BLaER1 treated with 17β-estradiol and CSF1 and Interleukin-3, amounts not matched to agents 10 nM and 100 nM (cell line): ENCODE measurements at regions not wholly inside any gene's neighbourhood (a gene's known extent, or its start where the extent isn't known, plus 50 kb on each side); places are given as distances from the start of the nearest gene placed in this dataset.
"Not testable (repeated sequence)": the region's sequence is repeated elsewhere in the genome, so short reads cannot be mapped to it uniquely, and the experiment has no call there.

Experiments
- H3K27ac ChIP-seq, 11 experiments: shearing (Covaris generic); formaldehyde crosslinking; 2 replicates each; pipeline ENCODE4 v1.8.1; 2022
- H3K27me3 ChIP-seq, 11 experiments: shearing (Covaris generic); formaldehyde crosslinking; 2 replicates each; pipeline ENCODE4 v1.8.1; 2022
- H3K36me3 ChIP-seq, 11 experiments: shearing (Covaris generic); formaldehyde crosslinking; 2 replicates each; pipeline ENCODE4 v1.8.1; 2022
- H3K4me1 ChIP-seq, 10 experiments: shearing (Covaris generic); formaldehyde crosslinking; 2 replicates each; pipeline ENCODE4 v1.8.1; 2022
- H3K4me2 ChIP-seq, 11 experiments: shearing (Covaris generic); formaldehyde crosslinking; 2 replicates each; pipeline ENCODE4 v1.8.1; 2022
- H3K4me3 ChIP-seq, 10 experiments: shearing (Covaris generic); formaldehyde crosslinking; 2 replicates each; pipeline ENCODE4 v1.8.1; 2022
- H3K9ac ChIP-seq, 11 experiments: shearing (Covaris generic); formaldehyde crosslinking; 2 replicates each; pipeline ENCODE4 v1.8.1; 2022
- H3K9me3 ChIP-seq, 11 experiments: shearing (Covaris generic); formaldehyde crosslinking; replicated peaks in 1 of 11; 2 replicates each; pipeline ENCODE4 v1.8.1; 2022
- H4K20me1 ChIP-seq, 11 experiments: shearing (Covaris generic); formaldehyde crosslinking; 2 replicates each; pipeline ENCODE4 v1.8.1; 2022
- Cebpa-rat ChIP-seq, 11 experiments: shearing (Covaris generic); IDR thresholded peaks; 2 replicates each; pipeline ENCODE4 v1.8.1; 2022

GRCh38 chr14:71395636-71396035, 488.4 kb downstream of the PCNX1 start:
- Histone ChIP-seq H3K36me3 (peaks cover 0 to 14% (median 0%) of the 10 kb centered on the region in 11 experiments; a peak in 3 of 22 replicates), H3K9ac (no peak overlapping the region), H3K9me3 (peaks cover 0 to 5% (median 0%) of the 10 kb centered on the region in 11 experiments; a peak in 3 of 22 replicates), H3K4me1 (peaks cover 11 to 50% (median 26%) of the 10 kb centered on the region in 10 experiments), H4K20me1 (peaks cover 0 to 32% (median 8%) of the 10 kb centered on the region in 11 experiments; a peak in 9 of 22 replicates), H3K27me3 (no peaks in the 10 kb centered on the region), H3K27ac (peak overlapping the region in 2 of 11 experiments; percentile 24 to 48; a peak in 2 of 22 replicates), H3K4me2 (peak overlapping the region in 2 of 11 experiments; percentile 23 to 41; a peak in 3 of 22 replicates), H3K4me3 (no peak overlapping the region)
- TF ChIP-seq Cebpa-rat (IDR thresholded peaks at IDR 0.05) = no peak

- Histone ChIP-seq H3K9me3 (peaks cover 0 to 5% (median 0%) of the 10 kb centered on the region in 11 experiments; a peak in 3 of 22 replicates), H3K4me1 (peaks cover 11 to 55% (median 29%) of the 10 kb centered on the region in 10 experiments), H3K36me3 (0 out of 22 replicates have a peak, but pooled peaks cover 0 to 12% (median 0%) of the 10 kb centered on the region in 11 experiments), H4K20me1 (peaks cover 0 to 32% (median 8%) of the 10 kb centered on the region in 11 experiments; a peak in 9 of 22 replicates), H3K27ac (peak overlapping the region in 1 of 11 experiments; percentile 48; a peak in 2 of 22 replicates), H3K9ac (no peak overlapping the region), H3K4me3 (no peak overlapping the region), H3K4me2 (peak overlapping the region in 2 of 11 experiments; percentile 7 to 41; a peak in 3 of 22 replicates), H3K27me3 (no peaks in the 10 kb centered on the region)
- no peak for TF ChIP-seq Cebpa-rat (IDR thresholded peaks at IDR 0.05)
These were observed 488.9 kb downstream of the PCNX1 start for GRCh38 chr14:71396050-71396677.

- peaks cover 0 to 3% (median 0%) of the 10 kb centered on the region in 11 experiments; a peak in 1 of 22 replicates for H3K9me3 ChIP-seq
- H3K27me3 ChIP-seq = no peaks in the 10 kb centered on the region
- H3K4me1 ChIP-seq = peaks cover 11 to 66% (median 27%) of the 10 kb centered on the region in 10 experiments
- peak overlapping the region in 3 of 11 experiments; percentile 92 to 98 (median 97); a peak in 4 of 22 replicates for H3K27ac ChIP-seq
- H3K4me2 ChIP-seq = peak overlapping the region in 2 of 11 experiments; percentile 79 to 82; a peak in 3 of 22 replicates
- peaks cover 0 to 27% (median 5%) of the 10 kb centered on the region in 11 experiments; a peak in 8 of 22 replicates for H4K20me1 ChIP-seq
- 0 out of 22 replicates have a peak overlapping the region, but pooled peaks of 1 of the 11 experiments have one; percentile 89 for H3K9ac ChIP-seq
- H3K36me3 ChIP-seq = 0 out of 22 replicates have a peak, but pooled peaks cover 0 to 7% (median 0%) of the 10 kb centered on the region in 11 experiments
- H3K4me3 ChIP-seq = no peak overlapping the region
- TF ChIP-seq Cebpa-rat (IDR thresholded peaks at IDR 0.05) = no peak
These were observed 490.1 kb downstream of the PCNX1 start for GRCh38 chr14:71397371-71397770.

GRCh38 chr14:71398450-71398849, 491.2 kb downstream of the PCNX1 start:
- Histone ChIP-seq H3K27ac (peak overlapping the region in 10 of 11 experiments; percentile 2 to 98 (median 74); a peak in 17 of 22 replicates), H3K27me3 (no peaks in the 10 kb centered on the region), H3K4me2 (peak overlapping the region in 7 of 11 experiments; percentile 15 to 89 (median 76); a peak in 12 of 22 replicates), H3K4me1 (peaks cover 11 to 77% (median 28%) of the 10 kb centered on the region in 10 experiments), H4K20me1 (peaks cover 0 to 23% (median 2%) of the 10 kb centered on the region in 11 experiments; a peak in 8 of 22 replicates), H3K9me3 (no peaks in the 10 kb centered on the region), H3K36me3 (no peaks in the 10 kb centered on the region), H3K4me3 (no peak overlapping the region), H3K9ac (peak overlapping the region in 6 of 11 experiments; percentile 32 to 89 (median 61); a peak in 9 of 22 replicates)
- no peak for TF ChIP-seq Cebpa-rat (IDR thresholded peaks at IDR 0.05)

- peak overlapping the region; percentile 32 to 90 (median 69); a peak in 20 of 22 replicates for H3K4me2 ChIP-seq
These were observed 491.8 kb downstream of the PCNX1 start for GRCh38 chr14:71399057-71399487.

GRCh38 chr14:71400871-71401321, 493.6 kb downstream of the PCNX1 start:
- no peaks in the 10 kb centered on the region for H3K27me3 ChIP-seq
- peaks cover 11 to 70% (median 28%) of the 10 kb centered on the region in 10 experiments for H3K4me1 ChIP-seq
- H3K9ac ChIP-seq = peak overlapping the region in 2 of 11 experiments; percentile 22 to 85; a peak in 2 of 22 replicates
- H4K20me1 ChIP-seq = peaks cover 0 to 18% (median 0%) of the 10 kb centered on the region in 11 experiments; a peak in 4 of 22 replicates
- peak overlapping the region in 5 of 11 experiments; percentile 19 to 90 (median 89); a peak in 8 of 22 replicates for H3K4me2 ChIP-seq
- no peak overlapping the region for H3K4me3 ChIP-seq
- H3K27ac ChIP-seq = peak overlapping the region in 4 of 11 experiments; percentile 0 to 98 (median 48); a peak in 4 of 22 replicates
- TF ChIP-seq Cebpa-rat (IDR thresholded peaks at IDR 0.05) = no peak
- H3K36me3 ChIP-seq = peaks cover 0 to 18% (median 0%) of the 10 kb centered on the region in 11 experiments; a peak in 6 of 22 replicates
- no peaks in the 10 kb centered on the region for H3K9me3 ChIP-seq

More at GRCh38 chr14:71399057-71399487, 491.8 kb downstream of the PCNX1 start:
- Histone ChIP-seq H3K4me3 (peak overlapping the region in 1 of 10 experiments; percentile 36; a peak in 3 of 20 replicates), H3K9ac (peak overlapping the region in 8 of 11 experiments; percentile 19 to 89 (median 68); a peak in 15 of 22 replicates), H3K4me1 (peaks cover 11 to 79% (median 28%) of the 10 kb centered on the region in 10 experiments), H3K36me3 (peaks cover 0 to 1% (median 0%) of the 10 kb centered on the region in 11 experiments; a peak in 4 of 22 replicates), H3K27ac (peak overlapping the region; percentile 51 to 98 (median 70); a peak in 21 of 22 replicates), H3K27me3 (no peaks in the 10 kb centered on the region), H4K20me1 (peaks cover 0 to 17% (median 0%) of the 10 kb centered on the region in 11 experiments; a peak in 7 of 22 replicates), H3K9me3 (no peaks in the 10 kb centered on the region)
- no peak; a peak in 1 of 22 replicates for TF ChIP-seq Cebpa-rat (IDR thresholded peaks at IDR 0.05)

GRCh38 chr14:71402415-71402814, 495.2 kb downstream of the PCNX1 start:
- peak overlapping the region in 3 of 11 experiments; percentile 27 to 74 (median 64); a peak in 5 of 22 replicates for H3K4me2 ChIP-seq
- not testable (repeated sequence) for H3K9ac ChIP-seq, H3K9me3 ChIP-seq, H3K4me3 ChIP-seq, H3K27me3 ChIP-seq
- H4K20me1 ChIP-seq = peaks cover 0 to 31% (median 0%) of the 10 kb centered on the region in 11 experiments; a peak in 4 of 22 replicates
- peaks cover 0 to 24% (median 0%) of the 10 kb centered on the region in 11 experiments; a peak in 6 of 22 replicates for H3K36me3 ChIP-seq
- H3K4me1 ChIP-seq = peaks cover 11 to 58% (median 28%) of the 10 kb centered on the region in 10 experiments
- H3K27ac ChIP-seq = peak overlapping the region in 2 of 11 experiments; percentile 2 to 33; a peak in 1 of 22 replicates

GRCh38 chr14:71403656-71404055, 496.4 kb downstream of the PCNX1 start:
- no peaks in the 10 kb centered on the region for H3K27me3 ChIP-seq
- no peak for TF ChIP-seq Cebpa-rat (IDR thresholded peaks at IDR 0.05)
- no peak overlapping the region for H3K9ac ChIP-seq
- H4K20me1 ChIP-seq = peaks cover 0 to 43% (median 0%) of the 10 kb centered on the region in 11 experiments; a peak in 4 of 22 replicates
- H3K27ac ChIP-seq = no peak overlapping the region
- no peak overlapping the region for H3K4me3 ChIP-seq
- peaks cover 0 to 35% (median 0%) of the 10 kb centered on the region in 11 experiments; a peak in 6 of 22 replicates for H3K36me3 ChIP-seq
- H3K4me1 ChIP-seq = peaks cover 10 to 57% (median 22%) of the 10 kb centered on the region in 10 experiments
- peak overlapping the region in 1 of 11 experiments; percentile 64; a peak in 1 of 22 replicates for H3K4me2 ChIP-seq
- no peaks in the 10 kb centered on the region for H3K9me3 ChIP-seq
